H1 (cell line): ENCODE measurements at regions not wholly inside any gene's neighbourhood (a gene's known extent, or its start where the extent isn't known, plus 50 kb on each side); places are given as distances from the start of the nearest gene placed in this dataset.

ENCODE experiments used
- CTCF ChIA-PET: fragments of 300-600 bp; sonication (Branson Sonifier 250); formaldehyde crosslinking; loops from one replicate; lab custom pipeline; 2021; ENCODE audit not compliant: partially characterized antibody; lab: Charles Lee
- POLR2A ChIA-PET: fragments of 300-600 bp; sonication (Branson Sonifier 250); formaldehyde crosslinking; loops from one replicate; lab custom pipeline; 2021; ENCODE audit warnings: inconsistent platforms; ENCODE audit not compliant: partially characterized antibody; lab: Charles Lee
- DNase-seq, 2 experiments: peaks; one replicate each; pipeline versions ENCODE4 v3.0.0 to v3.0.0-alpha.2; 2010 to 2022; ENCODE audit warnings: low spot score in 2 of 2, low read depth in 1 of 2, mixed read lengths in 1 of 2
- FAIRE-seq: peaks from 2 replicates; lab custom pipeline; 2011; peaks lifted over from hg19 to GRCh38; lab: Jason Lieb, UNC
- H2AFZ ChIP-seq: 2 replicates; pipeline ENCODE4 v1.8.1; 2012; ENCODE audit warnings: low read length, inconsistent platforms
- H2AK5ac ChIP-seq: 2 replicates; pipeline ENCODE4 v1.6.1; 2013; ENCODE audit warnings: low read depth, low read length
- H2BK120ac ChIP-seq: replicated peaks from 2 replicates; pipeline ENCODE3; 2013; ENCODE audit warnings: low read depth, low read length, inconsistent platforms
- H2BK12ac ChIP-seq: 2 replicates; pipeline ENCODE4 v1.6.1; 2013; ENCODE audit warnings: low read depth, low read length
- H2BK15ac ChIP-seq: 2 replicates; pipeline ENCODE4 v1.6.1; 2013; ENCODE audit warnings: low read length
- H2BK20ac ChIP-seq: 2 replicates; pipeline ENCODE4 v1.6.1; 2013; ENCODE audit warnings: low read length
- H2BK5ac ChIP-seq: 2 replicates; pipeline ENCODE4 v1.6.1; 2013; ENCODE audit warnings: low read depth, low read length
- H3K14ac ChIP-seq: 2 replicates; pipeline ENCODE4 v1.6.1; 2013; ENCODE audit warnings: inconsistent platforms; ENCODE audit not compliant: insufficient read length
- H3K18ac ChIP-seq: 2 replicates; pipeline ENCODE4 v1.6.1; 2013; ENCODE audit warnings: low read length; ENCODE audit errors: extremely low read depth
- H3K23ac ChIP-seq: 2 replicates; pipeline ENCODE4 v1.6.1; 2013; ENCODE audit warnings: inconsistent platforms; ENCODE audit not compliant: insufficient read length
- H3K23me2 ChIP-seq: 2 replicates; pipeline ENCODE4 v1.6.1; 2013; ENCODE audit warnings: low read depth, low read length
- H3K27ac ChIP-seq: 2 replicates; pipeline ENCODE4 v1.6.1; 2011; ENCODE audit warnings: low read depth, low read length, inconsistent platforms
- H3K27me3 ChIP-seq, 4 experiments: replicated peaks in 1 of 4; 1 replicate in 1 of 4; 2 replicates in 3 of 4; pipeline versions ENCODE4 v1.6.1 to v1.8.1; 2011 to 2013; ENCODE audit warnings: low read length in 3 of 4, mild to moderate bottlenecking in 3 of 4, inconsistent platforms in 2 of 4, mixed read lengths in 2 of 4, moderate library complexity in 1 of 4; ENCODE audit not compliant: control insufficient read depth in 3 of 4, insufficient read depth in 3 of 4; ENCODE audit errors: extremely low read depth in 1 of 4
- H3K36me3 ChIP-seq, 4 experiments: 2 replicates each; pipeline versions ENCODE4 v1.6.1 to v1.8.1; 2011 to 2013; ENCODE audit warnings: mild to moderate bottlenecking in 4 of 4, low read length in 3 of 4, moderate library complexity in 2 of 4, control low read depth in 1 of 4, inconsistent platforms in 1 of 4; ENCODE audit not compliant: insufficient read depth in 4 of 4, control insufficient read depth in 2 of 4
- H3K4ac ChIP-seq: replicated peaks from 2 replicates; pipeline ENCODE3; 2013; ENCODE audit warnings: low read length, low read depth, mixed read lengths, inconsistent platforms; ENCODE audit not compliant: insufficient read length
- H3K4me1 ChIP-seq, 4 experiments: replicated peaks in 1 of 4; 1 replicate in 1 of 4; 2 replicates in 3 of 4; pipeline versions ENCODE4 v1.6.1 to v1.8.1; 2011 to 2013; ENCODE audit warnings: low read length in 3 of 4, inconsistent platforms in 2 of 4, mixed read lengths in 1 of 4; ENCODE audit not compliant: insufficient read depth in 4 of 4, control insufficient read depth in 3 of 4
- H3K4me2 ChIP-seq, 2 experiments: 2 replicates each; pipeline versions ENCODE4 v1.6.1 to v1.8.1; 2011 to 2013; ENCODE audit warnings: low read depth in 2 of 2, low read length in 2 of 2, control low read depth in 1 of 2, inconsistent platforms in 1 of 2, mild to moderate bottlenecking in 1 of 2; ENCODE audit not compliant: insufficient read depth in 1 of 2
- H3K4me3 ChIP-seq, 4 experiments: fragments of 200-600, 300-600 bp in 1 of 4; sonication (generic), shearing (Covaris generic), sonication (Bioruptor Twin) in 1 of 4; 2 replicates each; pipeline versions ENCODE4 v1.5.1 to v1.8.1; 2011 to 2016; ENCODE audit warnings: low read length in 4 of 4, low read depth in 3 of 4, control low read depth in 2 of 4, inconsistent platforms in 2 of 4, mild to moderate bottlenecking in 2 of 4, mixed read lengths in 1 of 4, moderate library complexity in 1 of 4; ENCODE audit not compliant: insufficient read depth in 2 of 4; ENCODE audit errors: extremely low read depth in 1 of 4
- H3K56ac ChIP-seq: replicated peaks from 2 replicates; pipeline ENCODE3; 2013; ENCODE audit warnings: low read depth, mild to moderate bottlenecking, mixed read lengths, low read length, inconsistent platforms; ENCODE audit not compliant: insufficient read length
- H3K79me1 ChIP-seq: 2 replicates; pipeline ENCODE4 v1.6.1; 2013; ENCODE audit warnings: low read depth, low read length, control low read depth
- H3K79me2 ChIP-seq, 2 experiments: 2 replicates each; pipeline versions ENCODE4 v1.6.1 to v1.8.1; 2012 to 2013; ENCODE audit warnings: low read length in 2 of 2, mild to moderate bottlenecking in 2 of 2, inconsistent platforms in 1 of 2; ENCODE audit not compliant: insufficient read depth in 2 of 2, control insufficient read depth in 1 of 2
- H3K9ac ChIP-seq, 4 experiments: replicated peaks in 1 of 4; 1 replicate in 1 of 4; 2 replicates in 3 of 4; pipeline versions ENCODE4 v1.6.1 to v1.8.1; 2011 to 2013; ENCODE audit warnings: low read depth in 3 of 4, low read length in 3 of 4, control low read depth in 2 of 4, mild to moderate bottlenecking in 2 of 4, moderate library complexity in 2 of 4, inconsistent platforms in 1 of 4; ENCODE audit errors: extremely low read depth in 1 of 4
- H3K9me3 ChIP-seq, 2 experiments: 2 replicates each; pipeline versions ENCODE4 v1.6.1 to v1.8.1; 2012 to 2013; ENCODE audit warnings: mild to moderate bottlenecking in 2 of 2, moderate library complexity in 2 of 2, control low read depth in 1 of 2, inconsistent platforms in 1 of 2, low read depth in 1 of 2, low read length in 1 of 2, mixed read lengths in 1 of 2; ENCODE audit not compliant: insufficient read depth in 2 of 2
- H4K20me1 ChIP-seq, 2 experiments: replicated peaks in 1 of 2; 2 replicates each; pipeline versions ENCODE3 to v1.8.1; 2011 to 2013; ENCODE audit warnings: inconsistent platforms in 2 of 2, low read length in 2 of 2, mild to moderate bottlenecking in 1 of 2; ENCODE audit not compliant: insufficient read depth in 2 of 2, control insufficient read depth in 1 of 2
- H4K5ac ChIP-seq: 2 replicates; pipeline ENCODE4 v1.6.1; 2013; ENCODE audit warnings: low read length, low read depth, mixed read lengths, inconsistent platforms; ENCODE audit not compliant: insufficient read length
- H4K8ac ChIP-seq: 2 replicates; pipeline ENCODE4 v1.8.0; 2013; ENCODE audit warnings: mild to moderate bottlenecking, moderate library complexity, low read length, inconsistent platforms; ENCODE audit not compliant: insufficient read depth; ENCODE audit errors: extremely low read depth
- H4K91ac ChIP-seq: replicated peaks from 2 replicates; pipeline ENCODE3; 2013; ENCODE audit warnings: low read length, mixed read lengths, inconsistent platforms; ENCODE audit not compliant: insufficient read length
- JUN ChIP-seq: IDR thresholded peaks from 2 replicates; pipeline ENCODE4 v1.6.1; 2011; ENCODE audit warnings: low read depth, mild to moderate bottlenecking, improper control_type of control experiment, low read length
- KDM4A ChIP-seq: IDR thresholded peaks from one replicate; pipeline ENCODE4 v1.7.1; 2012; ENCODE audit warnings: low read depth, mild to moderate bottlenecking, moderate library complexity, low read length, inconsistent platforms; ENCODE audit not compliant: severe bottlenecking
- NANOG ChIP-seq: IDR thresholded peaks from 2 replicates; pipeline ENCODE4 v1.6.1; 2011; ENCODE audit warnings: low read length, low read depth, mild to moderate bottlenecking, inconsistent platforms; ENCODE audit not compliant: insufficient read depth, poor library complexity, severe bottlenecking
- SIN3A ChIP-seq, 2 experiments: IDR thresholded peaks in 1 of 2; conservative IDR thresholded peaks in 1 of 2; 2 replicates each; pipeline ENCODE4 v1.6.1; 2011 to 2012; ENCODE audit warnings: low read length in 2 of 2, improper control_type of control experiment in 1 of 2, low read depth in 1 of 2, mild to moderate bottlenecking in 1 of 2
- SIRT6 ChIP-seq: IDR thresholded peaks from one replicate; pipeline ENCODE4 v1.7.1; 2012; ENCODE audit warnings: low read length, inconsistent platforms
- SIX5 ChIP-seq: IDR thresholded peaks from 2 replicates; pipeline ENCODE4 v1.6.1; 2011; ENCODE audit warnings: mild to moderate bottlenecking, low read depth, low read length
- SP4 ChIP-seq: IDR thresholded peaks from 2 replicates; pipeline ENCODE4 v1.6.1; 2012; ENCODE audit warnings: low read length, inconsistent platforms
- USF2 ChIP-seq: IDR thresholded peaks from 2 replicates; pipeline ENCODE4 v1.6.1; 2011; ENCODE audit warnings: low read length, improper control_type of control experiment
- ZNF274 ChIP-seq: IDR thresholded peaks from 2 replicates; pipeline ENCODE4 v1.7.0; 2012; ENCODE audit warnings: low read length, borderline replicate concordance; ENCODE audit errors: extremely low read depth
- WGBS, 2 experiments: shearing (Covaris generic) in 1 of 2; methylation state at CpG; one replicate each; pipeline versions ENCODE4 v1.1.6 to v1.1.7; 2013 to 2015; ENCODE audit warnings: low lambda C conversion rate in 2 of 2, mixed read lengths in 2 of 2, inconsistent platforms in 1 of 2, low coverage in 1 of 2, missing lambda C conversion rate in 1 of 2; ENCODE audit not compliant: insufficient replicate concordance in 2 of 2, insufficient coverage in 1 of 2, insufficient read length in 1 of 2; ENCODE audit errors: extremely low coverage in 1 of 2, missing lambda C conversion rate in 1 of 2; 5-methylcytosine and 5-hydroxymethylcytosine counted together
- TF ChIP-seq, protein P1 (sequence below): IDR thresholded peaks from 2 replicates; pipeline ENCODE4 v1.6.1; 2012; ENCODE audit warnings: low read length, inconsistent platforms

DNA sequence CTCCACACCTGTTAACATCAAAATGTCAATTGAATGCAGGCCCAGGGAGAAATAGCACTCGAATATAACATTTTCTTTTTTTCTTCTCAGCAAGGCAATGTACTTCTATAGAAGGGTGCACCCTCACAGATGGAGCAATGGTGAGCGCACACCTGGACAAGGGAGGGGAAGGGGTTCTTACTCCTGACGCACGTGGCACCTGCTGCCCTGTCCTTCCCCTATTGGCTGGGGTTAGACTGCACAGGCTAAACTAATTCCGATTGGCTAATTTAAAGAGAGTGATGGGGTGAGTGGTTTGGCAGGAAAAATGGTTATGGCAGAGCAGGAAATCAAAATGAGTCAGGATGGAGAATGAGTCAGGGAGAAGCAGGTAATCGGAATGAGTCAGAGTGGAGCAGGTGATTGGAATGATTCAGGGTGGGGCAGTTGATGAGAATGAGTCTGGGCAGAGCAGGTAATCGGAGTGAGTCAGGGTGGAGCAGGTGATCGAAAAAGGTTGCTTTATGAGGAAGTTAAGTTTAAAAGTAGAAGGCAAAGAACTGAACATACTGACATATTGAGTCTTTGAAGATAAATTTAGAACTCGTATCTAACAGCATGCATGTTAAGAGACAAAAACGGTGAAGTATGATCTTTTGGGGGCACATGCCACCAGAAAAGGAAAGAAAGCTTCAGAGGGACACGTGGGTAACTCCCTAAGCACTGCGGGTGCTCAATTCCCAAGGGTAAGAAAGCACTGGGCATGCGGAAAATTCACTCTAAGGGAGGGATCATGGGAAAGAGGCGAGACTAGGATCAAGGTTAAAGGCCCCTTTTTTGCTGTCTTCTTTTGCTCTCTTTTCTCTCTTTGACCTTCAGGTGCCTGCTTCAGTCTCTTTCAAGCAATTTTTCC, 72.9 kb upstream of the GALNT15 start:
- H2BK120ac ChIP-seq = no peak overlapping the region
- H4K5ac ChIP-seq = no peak overlapping the region
- no peak overlapping the region for H3K9ac ChIP-seq
- no peaks in the 10 kb centered on the region; a peak in 1 of 4 replicates for H3K9me3 ChIP-seq
- no peak overlapping the region for H3K4me3 ChIP-seq
- no peak overlapping the region for H2BK20ac ChIP-seq
- no peak overlapping the region for H2AK5ac ChIP-seq
- no peak for FAIRE-seq
- CTCF ChIA-PET = no interaction called here
- no peak overlapping the region for H4K8ac ChIP-seq
- H3K79me2 ChIP-seq = no peaks in the 10 kb centered on the region
- H3K4me1 ChIP-seq = no peaks in the 10 kb centered on the region
- DNase-seq = peak in 1 of 2 experiments; percentile 1
- 77% methylated on average over 14 of the region's 14 CpGs; no CpG with 5 or more reads in 1 of the 2 experiments for WGBS, 2 experiments
- H4K91ac ChIP-seq = no peak overlapping the region
- H3K23ac ChIP-seq = no peak overlapping the region
- no peak overlapping the region for H2BK12ac ChIP-seq
- H4K20me1 ChIP-seq = no peaks in the 10 kb centered on the region
- no peaks in the 10 kb centered on the region for H3K79me1 ChIP-seq
- POLR2A ChIA-PET = no interaction called here
- no peak overlapping the region for H3K4me2 ChIP-seq
- no peak overlapping the region for H2BK15ac ChIP-seq
- H3K27ac ChIP-seq = no peak overlapping the region
- H3K36me3 ChIP-seq = no peaks in the 10 kb centered on the region
- H2BK5ac ChIP-seq = no peak overlapping the region
- no peak overlapping the region for H3K18ac ChIP-seq
- H3K56ac ChIP-seq = no peak overlapping the region
- no peaks in the 10 kb centered on the region for H3K27me3 ChIP-seq
- peak overlapping the region; percentile 40; the same call in 1 of the 2 replicates for H2AFZ ChIP-seq
- H3K23me2 ChIP-seq = no peaks in the 10 kb centered on the region
- H3K4ac ChIP-seq = no peak overlapping the region
- no peak overlapping the region for H3K14ac ChIP-seq
- TF ChIP-seq SIRT6 (no peak), KDM4A (no peak), JUN (no peak), NANOG (no peak), SP4 (no peak), USF2 (no peak), SIN3A (conservative IDR thresholded peaks at IDR 0.05 in 1 of 2, IDR thresholded peaks at IDR 0.05 in 1 of 2; ENCODE audit: low read depth in 1 of 2, low read length in 2 of 2) (no peak), ZNF274 (no peak), SIX5 (no peak)
- TF ChIP-seq, protein P1, sequence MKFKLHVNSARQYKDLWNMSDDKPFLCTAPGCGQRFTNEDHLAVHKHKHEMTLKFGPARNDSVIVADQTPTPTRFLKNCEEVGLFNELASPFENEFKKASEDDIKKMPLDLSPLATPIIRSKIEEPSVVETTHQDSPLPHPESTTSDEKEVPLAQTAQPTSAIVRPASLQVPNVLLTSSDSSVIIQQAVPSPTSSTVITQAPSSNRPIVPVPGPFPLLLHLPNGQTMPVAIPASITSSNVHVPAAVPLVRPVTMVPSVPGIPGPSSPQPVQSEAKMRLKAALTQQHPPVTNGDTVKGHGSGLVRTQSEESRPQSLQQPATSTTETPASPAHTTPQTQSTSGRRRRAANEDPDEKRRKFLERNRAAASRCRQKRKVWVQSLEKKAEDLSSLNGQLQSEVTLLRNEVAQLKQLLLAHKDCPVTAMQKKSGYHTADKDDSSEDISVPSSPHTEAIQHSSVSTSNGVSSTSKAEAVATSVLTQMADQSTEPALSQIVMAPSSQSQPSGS = no peak
